Middle frontal gyrus (tissue), 1 donor: ENCODE measurements at regions not wholly inside any gene's neighbourhood (a gene's known extent, or its start where the extent isn't known, plus 50 kb on each side); places are given as distances from the start of the nearest gene placed in this dataset.

ENCODE experiments used
- DNase-seq: peaks from one replicate; pipeline ENCODE4 v3.0.0-alpha.2; 2015; ENCODE audit warnings: low spot score; ENCODE audit errors: extremely low spot score

GRCh38 chr2:37471994-37472393 is 127.6 kb downstream of the QPCT start:
- no peak for DNase-seq

GRCh38 chr2:37472959-37473358 is 128.5 kb downstream of the QPCT start:
- DNase-seq, result no peak

GRCh38 chr2:37476411-37476810 is 132.0 kb downstream of the QPCT start:
- no peak for DNase-seq

GRCh38 chr2:37477921-37478320 is 133.5 kb downstream of the QPCT start:
- no peak for DNase-seq

- DNase-seq, result no peak
Observed at GRCh38 chr2:37481244-37481643, 136.8 kb downstream of the QPCT start.

- DNase-seq, result no peak
Observed at GRCh38 chr2:37489041-37489456, 144.6 kb downstream of the QPCT start.

- no peak for DNase-seq
Observed at GRCh38 chr2:37489536-37489935, 145.1 kb downstream of the QPCT start.

GRCh38 chr2:37493425-37493824 is 149.0 kb downstream of the QPCT start:
- no peak for DNase-seq

- DNase-seq, result no peak
Observed at GRCh38 chr2:37499113-37499512, 154.7 kb downstream of the QPCT start.

- no peak for DNase-seq
Observed at GRCh38 chr2:37500031-37500430, 155.6 kb downstream of the QPCT start.

GRCh38 chr2:37501113-37501512 is 156.7 kb downstream of the QPCT start:
- no peak for DNase-seq

GRCh38 chr2:37506407-37507050 is 162.1 kb downstream of the QPCT start:
- DNase-seq, result no peak

GRCh38 chr2:37507051-37507410 is 162.6 kb downstream of the QPCT start:
- DNase-seq, result no peak

- DNase-seq, result peak; percentile 9
Observed at GRCh38 chr2:37507703-37508102, 163.3 kb downstream of the QPCT start.

- no peak for DNase-seq
Observed at GRCh38 chr2:37512971-37513370, 158.5 kb downstream of the CDC42EP3 start.

GRCh38 chr2:37523814-37524362 is 147.6 kb downstream of the CDC42EP3 start:
- no peak for DNase-seq

- no peak for DNase-seq
Observed at GRCh38 chr2:37526323-37526722, 145.1 kb downstream of the CDC42EP3 start.

GRCh38 chr2:37526856-37527255 is 144.6 kb downstream of the CDC42EP3 start:
- no peak for DNase-seq

- no peak for DNase-seq
Observed at GRCh38 chr2:37527361-37527760, 144.1 kb downstream of the CDC42EP3 start.

- DNase-seq, result no peak
Observed at GRCh38 chr2:37529830-37530415, 141.5 kb downstream of the CDC42EP3 start.

- DNase-seq, result no peak
Observed at GRCh38 chr2:37532503-37532902, 138.9 kb downstream of the CDC42EP3 start.

GRCh38 chr2:37537316-37537715 is 134.1 kb downstream of the CDC42EP3 start:
- DNase-seq, result no peak

GRCh38 chr2:37541516-37541915 is 129.9 kb downstream of the CDC42EP3 start:
- no peak for DNase-seq
